ENCODE measurements at regions not wholly inside any gene's neighbourhood (a gene's known extent, or its start where the extent isn't known, plus 50 kb on each side); places are given as distances from the start of the nearest gene placed in this dataset.
"Not testable (repeated sequence)": the region's sequence is repeated elsewhere in the genome, so short reads cannot be mapped to it uniquely, and the experiment has no call there.

DNA sequence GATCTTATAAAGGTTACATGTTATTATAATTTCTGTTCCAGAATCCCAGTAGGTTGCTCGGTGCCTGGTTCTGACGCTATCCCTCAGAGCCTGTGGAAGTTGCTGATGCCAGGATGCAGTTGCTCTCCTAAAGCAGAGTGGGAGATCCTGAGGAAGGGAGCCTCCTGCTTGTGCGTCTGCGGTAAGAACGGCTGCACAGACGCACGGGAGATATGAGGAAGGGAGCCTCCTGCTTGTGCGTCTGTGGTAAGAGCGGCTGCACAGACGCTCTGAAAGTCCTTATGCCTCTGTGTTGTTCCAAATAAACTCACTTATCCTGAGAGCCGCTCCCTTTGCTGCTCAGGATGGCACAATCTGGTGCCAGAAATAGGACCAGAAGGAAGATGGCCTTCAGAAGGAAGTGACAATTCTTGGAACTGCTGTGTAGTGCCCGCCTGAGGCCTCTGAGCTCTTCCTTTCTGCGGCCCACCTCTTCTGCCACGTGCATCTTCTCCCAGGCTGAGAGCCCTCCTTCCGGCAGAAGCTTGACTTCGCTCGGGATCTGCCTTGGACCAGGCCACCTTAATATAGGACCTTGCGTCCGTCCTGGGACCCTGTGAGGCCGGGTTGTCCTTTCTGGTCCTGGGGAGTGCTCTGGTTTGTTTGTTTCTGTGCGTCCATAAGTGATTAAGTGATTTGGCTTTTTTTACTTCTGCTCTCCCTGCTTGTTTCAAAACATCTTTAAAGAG is 89.5 kb downstream of the RTP5 start:
- 88% methylated on average over 21 of the region's 21 CpGs for WGBS
- no peak for DNase-seq (ENCODE audit: extremely low spot score)
- Histone ChIP-seq H3K36me3 (ENCODE audit: insufficient read depth) (no peaks in the 10 kb centered on the region), H3K4me3 (ENCODE audit: low read depth, low read length) (no peak overlapping the region), H3K4me1 (ENCODE audit: insufficient read depth) (no peaks in the 10 kb centered on the region), H3K27ac (ENCODE audit: low read depth) (no peak overlapping the region)

DNA sequence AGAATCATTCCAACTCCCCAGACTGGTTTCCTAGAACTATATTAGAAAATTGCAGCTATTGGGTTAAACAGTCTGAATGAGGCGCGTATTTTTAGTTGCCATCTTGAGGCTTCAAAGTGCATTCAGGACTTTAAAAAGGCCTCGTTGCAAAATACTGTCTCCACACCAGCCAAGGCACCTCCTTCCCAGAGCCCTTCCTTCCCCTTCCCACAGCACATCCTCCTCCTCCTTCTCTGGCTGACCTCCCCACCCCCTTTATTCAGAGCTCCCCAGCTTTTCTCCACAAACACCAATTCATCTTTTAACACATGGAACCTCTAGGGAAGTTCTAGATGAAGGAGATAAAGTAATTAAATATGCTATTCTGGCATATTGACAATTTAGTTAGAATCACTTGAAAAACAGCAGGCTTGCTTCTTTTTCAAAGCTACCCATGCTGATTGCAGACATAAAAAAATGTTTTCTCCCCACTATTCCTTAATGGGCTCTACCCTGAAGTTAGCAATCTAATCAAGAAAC is 90.3 kb downstream of the RTP5 start:
- H3K27ac ChIP-seq (ENCODE audit: low read depth) = no peak overlapping the region
- no peaks in the 10 kb centered on the region for H3K36me3 ChIP-seq (ENCODE audit: insufficient read depth)
- no peak overlapping the region for H3K4me3 ChIP-seq (ENCODE audit: low read depth, low read length)
- DNase-seq (ENCODE audit: extremely low spot score) = no peak
- H3K4me1 ChIP-seq (ENCODE audit: insufficient read depth) = no peaks in the 10 kb centered on the region
- 69% methylated on average over 3 of the region's 3 CpGs for WGBS

DNA sequence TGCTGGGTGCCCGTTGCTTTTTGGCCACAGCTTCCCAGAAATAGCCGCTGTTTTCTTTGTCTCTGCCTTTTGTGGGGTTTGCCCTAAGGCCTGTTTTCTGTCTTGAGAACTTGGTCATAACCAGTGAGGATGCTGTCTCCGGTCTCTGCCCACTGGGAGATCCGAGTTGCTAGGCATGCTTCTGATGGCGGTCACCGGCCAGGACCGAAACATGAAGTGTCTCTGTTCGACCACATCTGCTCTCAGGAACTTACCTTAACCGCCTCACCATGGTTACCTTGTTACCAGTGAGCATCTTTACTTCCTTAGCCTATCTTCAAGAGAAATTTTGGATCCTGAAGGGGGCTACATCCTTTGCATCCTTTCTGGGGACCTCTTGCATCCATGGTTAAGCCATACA is 91.9 kb downstream of the RTP5 start:
- DNase-seq (ENCODE audit: extremely low spot score) = no peak
- Histone ChIP-seq H3K4me1 (ENCODE audit: insufficient read depth) (no peaks in the 10 kb centered on the region), H3K4me3 (ENCODE audit: low read depth, low read length) (no peak overlapping the region), H3K27ac (ENCODE audit: low read depth) (no peak overlapping the region), H3K36me3 (ENCODE audit: insufficient read depth) (no peaks in the 10 kb centered on the region)
- 88% methylated on average over 9 of the region's 9 CpGs for WGBS

DNA sequence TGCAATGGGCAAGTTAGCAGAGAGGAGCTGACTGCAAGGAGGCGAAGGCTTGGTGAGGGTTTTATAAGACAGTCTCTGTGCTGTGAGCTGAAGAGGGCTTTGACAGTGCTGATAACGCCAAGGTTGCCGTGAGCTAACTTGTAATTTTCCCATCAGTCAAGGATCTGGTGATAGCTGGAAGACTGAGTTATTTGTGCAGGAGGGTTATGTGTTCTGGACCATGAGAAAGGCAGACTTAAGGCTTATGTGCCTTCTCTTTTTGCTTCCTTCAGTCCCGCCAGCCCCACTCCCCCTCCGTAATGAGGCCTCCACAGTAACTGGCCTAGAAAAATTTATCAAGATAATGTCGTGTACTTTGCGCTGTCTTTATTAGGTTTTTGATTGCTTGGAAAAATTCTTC is 94.6 kb downstream of the RTP5 start:
- H3K36me3 ChIP-seq (ENCODE audit: insufficient read depth) = no peaks in the 10 kb centered on the region
- DNase-seq (ENCODE audit: extremely low spot score) = no peak

DNA sequence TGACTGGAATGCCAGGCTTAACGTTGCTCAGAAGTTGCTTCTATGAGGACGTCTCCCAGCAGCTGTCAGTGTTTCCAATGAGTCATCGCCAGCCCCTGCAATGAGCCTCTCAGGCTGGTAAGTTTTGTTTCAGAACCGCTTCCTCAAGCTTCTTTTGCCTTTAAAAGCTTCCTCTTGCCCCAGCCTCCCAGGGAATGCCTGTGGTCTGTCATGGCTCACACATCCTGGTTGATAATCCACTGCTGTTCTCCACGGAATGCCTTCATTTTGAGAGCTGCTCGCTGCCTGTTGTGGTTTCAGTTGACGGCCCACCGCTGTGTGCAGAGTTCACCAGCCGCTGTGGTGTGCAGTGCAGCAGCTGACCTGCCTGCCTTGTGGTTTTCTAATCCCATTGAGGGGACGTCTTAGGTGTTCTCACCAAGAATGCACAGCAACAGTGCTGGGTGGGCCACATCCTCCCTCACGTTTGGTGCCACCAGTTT is 96.4 kb downstream of the RTP5 start:
- no peak overlapping the region for H3K4me3 ChIP-seq (ENCODE audit: low read depth, low read length)
- no peaks in the 10 kb centered on the region for H3K4me1 ChIP-seq (ENCODE audit: insufficient read depth)
- 14% methylated on average over 11 of the region's 11 CpGs for WGBS
- peak; percentile 36 for DNase-seq (ENCODE audit: extremely low spot score)
- no peak overlapping the region for H3K27ac ChIP-seq (ENCODE audit: low read depth)
- H3K36me3 ChIP-seq (ENCODE audit: insufficient read depth) = no peaks in the 10 kb centered on the region

More for the DNA sequence above, 94.6 kb downstream of the RTP5 start:
- no peaks in the 10 kb centered on the region for H3K4me1 ChIP-seq (ENCODE audit: insufficient read depth)
- 76% methylated on average over 7 of the region's 7 CpGs for whole genome bisulfite sequencing
- no peak overlapping the region for H3K4me3 ChIP-seq (ENCODE audit: low read depth, low read length)
- H3K27ac ChIP-seq (ENCODE audit: low read depth) = no peak overlapping the region

DNA sequence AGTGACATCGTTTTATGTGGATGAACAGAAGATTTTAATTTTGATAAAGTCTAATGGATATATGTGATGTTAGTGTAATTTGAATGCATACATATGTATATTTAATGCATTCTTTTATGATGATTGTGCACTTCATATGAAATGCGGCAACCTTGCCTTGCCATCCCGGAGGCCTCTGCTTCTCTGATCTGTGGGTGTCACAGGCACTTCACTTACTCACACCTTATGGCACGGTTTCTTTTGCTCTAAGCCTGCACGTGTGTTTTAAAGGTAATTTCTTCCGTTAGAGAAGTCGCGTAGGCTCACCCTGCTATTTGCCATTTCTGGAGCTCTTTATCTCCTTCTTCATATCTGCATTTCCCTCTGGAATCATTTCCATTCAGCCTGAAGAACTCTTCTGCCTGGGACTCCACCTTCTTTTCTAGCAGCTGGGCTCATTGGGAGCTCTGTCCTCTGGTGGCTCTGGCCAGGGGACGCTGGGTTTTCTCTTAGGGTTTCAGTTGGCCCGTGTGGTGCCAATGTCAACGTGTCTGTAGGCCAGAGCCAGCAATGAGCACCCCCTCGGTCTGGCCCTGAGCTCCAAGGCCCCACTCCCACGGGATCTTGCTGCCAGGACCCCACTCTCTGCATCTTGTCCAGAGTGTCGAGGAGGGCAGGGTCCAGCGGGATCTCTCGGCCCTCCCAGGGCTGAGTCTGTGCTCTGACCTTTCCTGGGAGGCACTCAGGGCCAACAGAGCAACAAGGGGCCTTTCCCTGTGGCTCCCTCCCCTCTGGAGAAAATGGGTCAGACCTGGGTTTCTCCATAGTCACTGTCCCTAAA is 97.3 kb downstream of the RTP5 start:
- no peaks in the 10 kb centered on the region for H3K36me3 ChIP-seq (ENCODE audit: insufficient read depth)
- DNase-seq (ENCODE audit: extremely low spot score) = no peak
- no peaks in the 10 kb centered on the region for H3K4me1 ChIP-seq (ENCODE audit: insufficient read depth)
- H3K27ac ChIP-seq (ENCODE audit: low read depth) = no peak overlapping the region
- 81% methylated on average over 16 of the region's 16 CpGs for WGBS
- H3K4me3 ChIP-seq (ENCODE audit: low read depth, low read length) = no peak overlapping the region

DNA sequence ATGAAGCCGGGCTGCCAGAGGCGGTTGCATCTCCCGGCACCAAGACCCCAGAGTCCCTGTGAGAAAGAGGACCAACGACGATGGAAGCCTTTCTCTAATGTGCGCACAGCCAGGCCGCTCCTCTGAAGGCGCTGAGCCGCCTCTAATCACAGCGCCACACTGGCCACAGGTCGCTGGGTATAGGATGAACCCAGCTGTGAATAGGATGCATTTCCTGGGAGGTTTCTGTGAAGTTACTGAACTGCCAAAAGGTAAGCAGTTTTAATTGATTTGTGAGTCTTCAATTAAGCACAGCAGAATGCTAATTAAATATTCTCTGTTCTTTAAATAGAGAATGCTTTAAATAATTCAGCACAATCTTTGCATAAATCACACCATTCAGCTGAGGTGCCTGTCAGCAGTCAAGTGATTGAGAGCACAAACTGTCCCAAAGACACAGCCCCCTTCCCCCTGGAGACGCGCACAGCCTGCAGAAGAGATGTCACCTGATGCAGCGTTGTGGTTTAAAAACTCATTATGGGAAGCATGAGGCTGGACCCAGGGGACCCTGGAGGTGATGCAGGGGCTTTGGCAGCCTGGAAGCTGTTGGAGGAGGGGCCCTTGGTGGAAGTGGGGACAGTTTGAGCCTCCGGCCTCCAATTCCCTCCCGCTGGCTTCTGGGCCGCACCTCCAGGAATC is 98.1 kb downstream of the RTP5 start:
- 94% methylated on average over 17 of the region's 17 CpGs for WGBS
- Histone ChIP-seq H3K36me3 (ENCODE audit: insufficient read depth) (no peaks in the 10 kb centered on the region), H3K4me3 (ENCODE audit: low read depth, low read length) (no peak overlapping the region), H3K4me1 (ENCODE audit: insufficient read depth) (no peaks in the 10 kb centered on the region), H3K27ac (ENCODE audit: low read depth) (no peak overlapping the region)
- DNase-seq (ENCODE audit: extremely low spot score) = no peak

DNA sequence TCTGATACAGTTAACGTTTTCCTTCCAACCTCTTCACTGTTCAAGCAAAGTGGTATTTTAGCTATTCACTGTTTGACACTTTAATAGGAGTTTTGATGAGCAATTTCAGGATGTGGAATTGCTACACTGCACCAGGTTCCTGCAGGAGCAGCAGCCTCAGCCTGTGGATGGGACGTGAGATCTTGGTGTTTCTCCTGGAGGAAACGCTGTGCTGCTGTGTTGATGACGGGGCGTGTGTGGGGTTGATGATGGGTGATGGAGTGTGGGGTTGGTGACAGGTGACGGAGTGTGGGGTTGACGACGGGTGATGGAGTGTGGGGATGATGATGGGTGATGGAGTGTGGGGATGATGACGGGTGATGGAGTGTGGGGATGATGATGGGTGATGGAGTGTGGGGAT is 98.9 kb downstream of the RTP5 start:
- WGBS = 88% methylated on average over 9 of the region's 9 CpGs
- H3K27ac ChIP-seq (ENCODE audit: low read depth) = no peak overlapping the region
- H3K4me3 ChIP-seq (ENCODE audit: low read depth, low read length) = no peak overlapping the region
- no peaks in the 10 kb centered on the region for H3K36me3 ChIP-seq (ENCODE audit: insufficient read depth)
- H3K4me1 ChIP-seq (ENCODE audit: insufficient read depth) = no peaks in the 10 kb centered on the region
- DNase-seq (ENCODE audit: extremely low spot score) = no peak

DNA sequence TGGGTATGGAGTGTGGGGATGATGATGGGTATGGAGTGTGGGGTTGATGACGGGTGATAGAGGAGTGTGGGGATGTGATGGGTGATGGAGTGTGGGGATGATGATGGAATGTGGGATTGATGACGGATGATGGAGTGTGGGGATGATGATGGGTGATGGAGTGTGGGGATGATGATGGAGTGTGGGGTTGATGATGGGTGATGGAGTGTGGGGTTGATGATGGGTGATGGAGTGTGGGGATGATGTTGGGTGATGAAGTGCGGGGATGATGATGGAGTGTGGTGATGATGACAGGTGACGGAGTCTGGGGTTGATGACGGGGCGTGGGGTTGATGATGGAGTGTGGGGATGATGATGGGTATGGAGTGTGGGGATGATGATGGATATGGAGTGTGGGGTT is 99.7 kb downstream of the RTP5 start:
- not testable (repeated sequence) for DNase-seq (ENCODE audit: extremely low spot score); H3K36me3 ChIP-seq (ENCODE audit: insufficient read depth); H3K4me3 ChIP-seq (ENCODE audit: low read depth, low read length); H3K4me1 ChIP-seq (ENCODE audit: insufficient read depth); H3K27ac ChIP-seq (ENCODE audit: low read depth)
- WGBS = 97% methylated on average over 6 of the region's 6 CpGs

DNA sequence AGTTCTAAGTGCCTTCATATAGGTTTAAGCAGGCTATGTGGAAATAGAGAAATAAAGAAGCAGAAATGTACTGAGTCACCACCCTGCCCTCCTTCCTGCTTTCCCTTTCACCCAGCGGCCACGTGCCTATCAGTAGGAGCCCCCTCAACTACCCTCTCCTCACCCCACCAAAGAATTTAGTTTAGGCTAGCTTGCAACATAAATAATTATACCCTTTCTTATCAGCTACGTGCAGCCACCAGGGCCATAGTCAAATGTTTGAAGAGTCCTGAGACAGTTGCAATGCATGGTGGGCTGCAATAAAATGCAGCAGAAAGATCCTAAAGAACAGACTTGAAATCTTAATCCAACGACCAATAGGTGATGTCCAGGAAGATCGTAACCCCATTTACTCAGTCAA is 101.2 kb downstream of the RTP5 start:
- Histone ChIP-seq H3K27ac (ENCODE audit: low read depth) (no peak overlapping the region), H3K36me3 (ENCODE audit: insufficient read depth) (no peaks in the 10 kb centered on the region), H3K4me1 (ENCODE audit: insufficient read depth) (no peaks in the 10 kb centered on the region), H3K4me3 (ENCODE audit: low read depth, low read length) (no peak overlapping the region)
- no peak for DNase-seq (ENCODE audit: extremely low spot score)
- WGBS = 77% methylated on average over 5 of the region's 5 CpGs

DNA sequence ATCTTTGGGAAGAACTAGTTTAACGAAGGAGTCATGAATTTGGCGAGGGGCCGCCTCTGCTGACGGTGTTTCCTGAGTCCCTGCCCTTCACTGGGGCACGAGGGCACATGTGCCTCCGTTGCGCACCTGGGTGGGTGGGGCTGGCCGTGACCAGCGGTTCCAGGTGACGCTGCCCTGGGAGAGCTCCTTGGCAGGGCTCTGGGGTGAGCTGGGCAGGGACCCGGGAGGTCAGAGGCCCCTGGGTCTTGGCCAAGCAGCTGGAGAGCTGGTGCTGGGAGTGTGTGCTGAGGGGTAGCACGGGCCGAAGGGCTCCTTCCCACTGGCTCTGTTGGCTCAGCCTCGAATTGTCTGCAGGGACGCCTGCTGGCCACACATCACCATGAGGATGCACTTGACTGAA is 104.6 kb downstream of the RTP5 start:
- H3K36me3 ChIP-seq (ENCODE audit: insufficient read depth) = no peaks in the 10 kb centered on the region
- H3K27ac ChIP-seq (ENCODE audit: low read depth) = no peak overlapping the region
- DNase-seq (ENCODE audit: extremely low spot score) = no peak
- no peaks in the 10 kb centered on the region for H3K4me1 ChIP-seq (ENCODE audit: insufficient read depth)
- WGBS = 94% methylated on average over 15 of the region's 15 CpGs
- no peak overlapping the region for H3K4me3 ChIP-seq (ENCODE audit: low read depth, low read length)

DNA sequence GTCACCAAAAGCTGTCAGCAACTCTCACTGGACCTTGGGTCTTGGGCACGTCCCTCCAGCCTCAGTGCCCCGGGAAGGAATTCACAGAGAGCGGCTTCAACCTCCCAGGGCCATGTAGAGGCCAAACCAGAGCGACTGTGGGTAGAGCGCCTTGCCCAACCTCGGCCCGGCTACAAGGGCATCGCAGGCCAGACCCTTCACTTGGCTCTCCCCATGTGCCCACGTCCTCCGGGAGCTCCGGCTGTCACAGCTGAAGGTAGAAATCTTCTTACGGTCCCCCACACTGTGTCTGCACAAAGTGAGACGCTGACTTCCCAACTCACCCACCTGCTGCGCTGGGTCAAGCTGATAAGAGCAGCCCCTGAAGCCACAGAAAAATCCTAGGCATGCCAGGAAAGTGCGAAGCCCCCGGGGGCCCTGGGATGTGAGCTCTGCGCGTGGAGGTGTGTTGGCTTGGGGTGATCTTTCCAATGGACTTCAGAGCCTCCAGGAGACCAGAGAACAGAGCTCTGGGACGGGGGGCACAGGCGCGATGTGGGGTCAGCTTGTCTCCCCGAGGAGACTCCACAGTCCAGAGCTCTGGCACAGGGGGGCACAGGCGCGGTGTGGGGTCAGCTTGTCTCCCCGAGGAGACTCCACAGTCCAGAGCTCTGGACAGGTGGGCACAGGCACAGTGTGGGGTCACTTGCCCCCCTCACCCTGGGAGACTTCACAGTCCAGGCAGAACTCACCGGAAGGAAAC is 105.5 kb downstream of the RTP5 start:
- Histone ChIP-seq H3K4me1 (ENCODE audit: insufficient read depth) (no peaks in the 10 kb centered on the region), H3K4me3 (ENCODE audit: low read depth, low read length) (no peak overlapping the region), H3K27ac (ENCODE audit: low read depth) (no peak overlapping the region), H3K36me3 (ENCODE audit: insufficient read depth) (no peaks in the 10 kb centered on the region)
- DNase-seq (ENCODE audit: extremely low spot score) = no peak
- WGBS = 91% methylated on average over 26 of the region's 26 CpGs

DNA sequence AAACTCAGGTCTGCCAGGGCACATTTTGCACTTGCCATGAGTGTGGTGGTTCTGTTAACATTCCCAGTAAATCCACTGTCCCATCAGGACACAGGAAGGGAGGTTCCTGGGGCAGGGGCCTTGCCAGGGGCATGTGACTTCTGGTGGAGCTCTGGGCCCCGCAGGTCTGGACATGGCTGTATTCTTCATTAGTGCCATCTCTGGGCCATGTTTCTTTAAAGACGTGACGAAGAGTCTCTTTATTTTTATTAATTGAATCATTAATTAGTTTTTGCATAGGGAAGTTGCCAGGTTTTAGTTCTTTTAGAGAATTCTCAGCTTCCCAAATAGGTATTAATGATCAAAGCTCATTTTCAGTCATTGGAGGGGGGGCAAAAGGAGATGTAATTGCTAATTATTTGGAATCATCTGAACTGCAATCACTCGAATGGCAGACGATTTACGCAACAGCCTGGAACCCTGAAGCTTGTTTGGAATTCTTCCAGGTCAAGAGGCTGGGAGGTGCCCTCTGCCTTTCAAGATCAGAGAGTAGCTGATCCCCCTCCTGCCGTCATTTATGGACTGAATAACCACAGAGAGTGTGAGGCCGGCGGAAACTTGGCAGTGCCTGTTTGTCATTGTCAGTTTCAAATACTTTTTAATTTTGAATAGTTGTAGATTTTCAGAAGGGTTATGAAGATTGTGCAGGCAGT is 106.2 kb downstream of the RTP5 start:
- no peak overlapping the region for H3K4me3 ChIP-seq (ENCODE audit: low read depth, low read length)
- no peak overlapping the region for H3K27ac ChIP-seq (ENCODE audit: low read depth)
- 71% methylated on average over 9 of the region's 9 CpGs for WGBS
- no peaks in the 10 kb centered on the region for H3K4me1 ChIP-seq (ENCODE audit: insufficient read depth)
- no peak for DNase-seq (ENCODE audit: extremely low spot score)
- H3K36me3 ChIP-seq (ENCODE audit: insufficient read depth) = no peaks in the 10 kb centered on the region
